ENCODE measurements at regions not wholly inside any gene's neighbourhood (a gene's known extent, or its start where the extent isn't known, plus 50 kb on each side); places are given as distances from the start of the nearest gene placed in this dataset.
"Not testable (repeated sequence)": the region's sequence is repeated elsewhere in the genome, so short reads cannot be mapped to it uniquely, and the experiment has no call there.

- DNase-seq: no peak
Observed at GRCh38 chr6:139457476-139457875, 83.0 kb upstream of the CITED2 start.

- no peak for DNase-seq
Observed at GRCh38 chr6:139452148-139452876, 77.9 kb upstream of the CITED2 start.

- no peak for DNase-seq
Observed at GRCh38 chr6:139449611-139450000, 75.2 kb upstream of the CITED2 start.

- no peak for DNase-seq
Observed at GRCh38 chr6:139448998-139449610, 74.7 kb upstream of the CITED2 start.

- DNase-seq: no peak
Observed at GRCh38 chr6:139448051-139448649, 73.7 kb upstream of the CITED2 start.

DNA sequence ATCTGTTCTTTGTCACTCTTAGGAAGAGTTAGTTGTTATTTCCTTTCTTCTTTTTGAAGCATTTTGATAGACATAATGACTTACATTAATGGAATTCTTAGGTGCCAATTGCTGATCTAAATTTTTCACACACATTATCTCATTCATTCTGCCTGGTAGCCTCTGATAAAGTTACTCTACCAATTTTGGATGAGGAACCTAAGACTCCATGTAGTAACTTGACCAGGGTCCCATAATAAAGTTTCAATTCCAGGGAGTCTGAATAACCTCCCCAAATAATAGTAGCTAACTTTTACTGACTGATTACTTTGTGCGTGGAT is 73.2 kb upstream of the CITED2 start:
- DNase-seq: no peak

- no peak for DNase-seq
Observed at GRCh38 chr6:139446768-139447655, 72.6 kb upstream of the CITED2 start.

DNA sequence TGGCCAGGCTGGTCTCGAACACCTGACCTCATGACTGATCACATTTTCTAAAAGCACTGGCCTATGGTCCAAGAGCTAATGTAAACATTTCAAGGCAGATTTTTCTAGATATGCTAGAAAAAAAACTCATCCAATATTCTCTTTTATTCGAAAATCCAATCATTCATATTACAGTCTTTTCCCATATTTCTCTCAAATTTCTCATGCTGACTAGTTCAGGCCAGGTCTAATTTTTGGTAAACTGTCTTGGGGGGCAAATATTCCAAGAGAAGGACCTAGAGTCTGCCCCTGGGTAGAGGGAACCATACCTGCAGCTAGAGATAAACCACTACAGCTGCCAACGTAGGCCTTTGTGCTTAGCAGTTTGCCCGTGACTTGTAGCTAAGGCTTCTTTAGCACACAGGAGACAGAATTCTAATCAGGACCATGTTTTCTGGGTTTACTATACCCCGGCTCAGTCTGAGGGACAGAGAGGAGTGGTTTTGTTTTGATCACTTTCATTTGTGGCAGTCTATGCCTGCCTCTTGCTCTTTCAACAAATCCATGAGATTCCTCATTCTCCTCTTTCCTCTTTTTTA is 71.8 kb upstream of the CITED2 start:
- DNase-seq: no peak

GRCh38 chr6:139444273-139444787 is 69.9 kb upstream of the CITED2 start:
- DNase-seq: not testable (repeated sequence)

DNA sequence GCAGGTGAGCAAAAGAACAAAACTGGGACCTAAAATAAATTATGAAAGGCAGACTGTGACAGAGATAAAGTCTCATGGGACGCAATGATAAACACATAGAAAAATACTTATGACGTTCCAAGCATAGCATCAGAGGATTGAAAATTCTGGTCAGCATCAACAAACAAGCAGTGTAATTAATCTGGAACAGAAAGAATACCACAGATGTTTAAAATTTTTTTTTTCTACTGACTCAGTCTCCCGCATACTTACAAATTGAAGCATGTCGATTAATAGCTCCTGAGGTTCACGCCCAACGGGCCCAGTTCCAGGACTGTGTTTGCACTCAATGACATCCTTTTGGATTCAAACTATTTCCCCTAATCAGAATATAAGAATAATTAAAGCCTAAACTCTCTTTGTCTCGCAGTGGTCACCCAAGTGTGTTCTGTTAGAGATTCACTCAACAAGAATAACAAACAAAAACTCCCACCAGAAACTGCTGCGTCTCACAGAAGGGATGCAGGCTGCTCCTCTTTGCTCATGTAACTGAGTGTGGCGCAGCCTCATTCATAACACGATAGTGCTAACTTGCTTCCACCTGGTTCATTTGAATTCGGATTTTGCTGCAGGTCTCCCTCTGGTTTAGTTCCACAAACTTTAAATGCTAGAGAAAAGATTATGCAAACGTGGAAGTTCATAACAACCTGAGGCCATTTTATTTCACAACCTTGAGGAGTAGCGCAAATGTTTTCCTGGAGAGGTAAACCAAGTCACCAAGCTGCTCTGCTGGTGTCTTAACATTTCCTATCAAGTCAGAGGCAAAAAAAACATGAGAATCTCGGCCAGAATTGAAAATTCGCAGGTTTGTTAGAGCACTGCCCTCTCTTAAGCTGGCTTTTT is 69.0 kb upstream of the CITED2 start:
- no peak for DNase-seq

DNA sequence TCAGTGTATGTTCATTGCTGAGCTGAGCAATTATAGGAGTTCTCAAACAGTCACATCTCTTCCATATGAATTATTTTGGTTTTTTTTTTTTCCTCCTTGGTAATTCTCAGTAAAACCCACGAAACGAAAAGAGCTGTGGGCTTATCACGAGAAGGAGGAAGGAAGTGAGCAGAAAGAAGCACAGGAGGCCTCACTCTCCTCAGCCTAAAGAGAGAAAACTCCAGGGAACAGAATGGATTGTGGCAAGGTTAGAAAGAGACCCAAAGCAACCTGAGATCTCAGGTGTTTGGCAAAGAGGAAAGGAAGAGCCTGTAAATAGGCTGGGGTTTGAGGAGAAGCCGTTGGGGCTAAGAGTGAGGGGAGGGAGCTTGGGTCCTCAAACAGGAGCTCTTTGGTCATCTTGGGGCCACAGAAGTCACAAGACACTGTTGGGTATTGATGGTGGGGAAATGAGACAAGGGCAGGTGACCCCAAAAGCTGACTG is 67.8 kb upstream of the CITED2 start:
- no peak for DNase-seq

DNA sequence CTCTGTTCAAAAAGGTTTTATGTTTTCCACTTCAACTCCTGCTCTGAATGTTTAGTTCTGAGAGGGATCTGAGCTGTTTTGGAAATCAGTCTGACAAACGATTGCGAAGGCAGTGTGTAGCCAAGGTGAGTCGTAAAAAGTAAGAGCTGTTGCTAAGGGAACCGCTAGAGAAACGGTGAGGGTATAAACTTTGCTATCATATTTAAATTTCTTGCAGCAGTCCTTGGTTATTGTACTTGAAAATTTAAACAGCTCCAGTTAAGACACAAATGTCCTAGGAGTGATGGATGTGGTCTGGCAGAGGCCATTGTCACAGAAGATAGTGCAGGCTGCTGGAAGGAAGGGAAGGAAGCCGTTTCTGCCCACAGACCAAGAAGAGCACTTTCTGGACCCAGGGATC is 64.9 kb upstream of the CITED2 start:
- DNase-seq: no peak

- DNase-seq: no peak
Observed at GRCh38 chr6:139438775-139439174, 64.3 kb upstream of the CITED2 start.

GRCh38 chr6:139436957-139437348 is 62.5 kb upstream of the CITED2 start:
- DNase-seq: no peak

DNA sequence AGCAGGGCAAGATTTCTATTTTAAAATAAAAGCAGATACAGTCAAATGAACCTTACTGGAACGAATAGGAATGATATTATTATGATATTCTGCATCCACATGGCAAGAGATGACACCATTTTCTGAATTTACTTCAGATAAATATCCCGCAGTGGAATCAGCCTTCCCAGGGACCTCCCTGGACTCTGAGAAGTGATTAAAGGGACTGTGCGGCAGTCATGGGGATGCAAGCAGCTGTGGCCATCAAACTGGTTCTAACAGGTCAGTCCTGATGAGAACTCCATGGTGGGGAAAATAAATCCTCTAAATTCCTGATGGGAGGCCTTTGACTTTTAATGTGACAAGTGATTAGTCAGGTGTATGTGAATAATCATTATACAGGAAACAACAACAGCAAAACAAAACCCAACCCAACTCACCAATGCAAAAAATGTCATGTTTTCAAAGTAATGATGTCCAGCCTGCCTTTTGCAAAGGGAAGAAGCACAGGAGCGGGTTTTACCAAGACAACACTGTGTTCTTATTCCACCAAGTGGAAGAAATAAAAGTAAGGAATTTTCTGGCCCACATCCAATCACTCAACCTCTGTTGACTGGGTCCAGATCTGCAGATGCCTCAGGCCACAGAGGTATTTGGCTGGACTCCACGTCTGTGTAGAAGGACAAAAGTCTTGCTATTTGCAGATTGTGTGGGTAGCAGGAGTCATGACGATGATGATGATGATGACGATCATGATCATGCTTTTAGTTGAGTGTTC is 61.9 kb upstream of the CITED2 start:
- DNase-seq: no peak

GRCh38 chr6:139433631-139434419 is 59.4 kb upstream of the CITED2 start:
- no peak for DNase-seq

DNA sequence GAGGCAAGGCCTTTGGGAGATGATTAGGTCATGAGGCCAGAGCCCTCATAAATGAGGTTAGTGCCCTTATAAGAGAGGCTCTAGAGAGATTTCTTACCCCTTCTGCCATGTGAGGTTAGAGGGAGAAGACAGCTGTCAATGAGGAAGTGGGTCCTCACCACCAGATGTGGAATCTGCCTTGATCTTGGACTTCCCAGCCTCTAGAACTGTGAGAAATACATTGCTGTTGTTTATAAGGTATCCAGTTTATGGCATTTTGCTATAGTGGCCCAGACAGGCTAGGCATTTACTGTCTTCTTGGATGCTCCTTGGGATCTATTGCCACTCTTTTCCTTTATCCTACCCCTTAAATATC is 57.1 kb upstream of the CITED2 start:
- DNase-seq: no peak

GRCh38 chr6:139430899-139431601 is 56.6 kb upstream of the CITED2 start:
- no peak for DNase-seq

- no peak for DNase-seq
Observed at GRCh38 chr6:139429580-139430145, 55.2 kb upstream of the CITED2 start.
